WTC11 (cell line): ENCODE measurements at regions not wholly inside any gene's neighbourhood (a gene's known extent, or its start where the extent isn't known, plus 50 kb on each side); places are given as distances from the start of the nearest gene placed in this dataset.

Experiments used
- ATF3 ChIP-seq: sonication (generic); formaldehyde crosslinking; conservative IDR thresholded peaks from 2 replicates; pipeline ENCODE4 v1.8.1; 2022; ENCODE audit warnings: mild to moderate bottlenecking, missing genetic modification reagents
- ATF6 ChIP-seq: sonication (generic); formaldehyde crosslinking; IDR thresholded peaks from 2 replicates; pipeline ENCODE4 v1.8.1; 2023; ENCODE audit warnings: mild to moderate bottlenecking, missing genetic modification reagents
- CTCF ChIP-seq: fragments of 200-600 bp; IDR thresholded peaks from 2 replicates; pipeline ENCODE4 v1.8.0; 2022; ENCODE audit warnings: antibody characterized with exemption
- GTF2I ChIP-seq: fragments of 250-450 bp; sonication (Bioruptor Pico); conservative IDR thresholded peaks from 2 replicates; pipeline ENCODE4 v1.4.0; 2021; ENCODE audit warnings: mild to moderate bottlenecking
- HMGXB4 ChIP-seq: sonication (generic); formaldehyde crosslinking; IDR thresholded peaks from 2 replicates; pipeline ENCODE4 v1.8.1; 2023; ENCODE audit warnings: mild to moderate bottlenecking, moderate library complexity, missing genetic modification reagents
- KAT7 ChIP-seq: sonication (generic); formaldehyde crosslinking; IDR thresholded peaks from 2 replicates; pipeline ENCODE4 v1.8.1; 2023; ENCODE audit warnings: missing genetic modification reagents, mild to moderate bottlenecking, borderline replicate concordance
- MAX ChIP-seq: sonication (generic); formaldehyde crosslinking; IDR thresholded peaks from 2 replicates; pipeline ENCODE4 v1.8.0; 2022; ENCODE audit warnings: mild to moderate bottlenecking, missing genetic modification reagents
- MLX ChIP-seq: sonication (generic); formaldehyde crosslinking; IDR thresholded peaks from 2 replicates; pipeline ENCODE4 v1.8.1; 2023; ENCODE audit warnings: mild to moderate bottlenecking, missing genetic modification reagents, moderate library complexity
- NR2C2 ChIP-seq: sonication (generic); formaldehyde crosslinking; IDR thresholded peaks from 2 replicates; pipeline ENCODE4 v1.8.0; 2022; ENCODE audit warnings: mild to moderate bottlenecking, missing genetic modification reagents
- SMAD3 ChIP-seq: sonication (generic); formaldehyde crosslinking; IDR thresholded peaks from 2 replicates; pipeline ENCODE4 v1.8.0; 2022; ENCODE audit warnings: missing genetic modification reagents, mild to moderate bottlenecking, borderline replicate concordance
- SMAD4 ChIP-seq: sonication (generic); formaldehyde crosslinking; IDR thresholded peaks from 2 replicates; pipeline ENCODE4 v1.8.0; 2022; ENCODE audit warnings: mild to moderate bottlenecking, missing genetic modification reagents
- SP1 ChIP-seq: sonication (generic); formaldehyde crosslinking; conservative IDR thresholded peaks from 2 replicates; pipeline ENCODE4 v1.8.1; 2022; ENCODE audit warnings: missing genetic modification reagents
- ZBTB21 ChIP-seq: sonication (generic); formaldehyde crosslinking; IDR thresholded peaks from 2 replicates; pipeline ENCODE4 v1.8.1; 2023; ENCODE audit warnings: mild to moderate bottlenecking, missing genetic modification reagents, borderline replicate concordance
- ZSCAN18 ChIP-seq: fragments of 250-450 bp; sonication (Bioruptor Pico); IDR thresholded peaks from 2 replicates; pipeline ENCODE4 v2.1.2; 2022; ENCODE audit warnings: mild to moderate bottlenecking, moderate library complexity

GRCh38 chr2:53442783-53443182 is 324.8 kb upstream of the CHAC2 start:
- TF ChIP-seq GTF2I (CRISPR knock-in tag) = no peak
- TF ChIP-seq NR2C2 (CRISPR knock-in tag) = no peak
- TF ChIP-seq MAX (CRISPR knock-in tag) = no peak
- TF ChIP-seq SMAD3 (CRISPR knock-in tag) = no peak
- TF ChIP-seq HMGXB4 (CRISPR knock-in tag) = no peak
- TF ChIP-seq CTCF = no peak
- no peak for TF ChIP-seq SP1
- no peak for TF ChIP-seq ATF3 (CRISPR knock-in tag)
- TF ChIP-seq SMAD4 = no peak
- TF ChIP-seq ATF6 (CRISPR knock-in tag) = no peak
- no peak for TF ChIP-seq ZBTB21 (CRISPR knock-in tag)
- TF ChIP-seq MLX (CRISPR knock-in tag) = no peak
- no peak for TF ChIP-seq KAT7 (CRISPR knock-in tag)
- no peak for TF ChIP-seq ZSCAN18 (CRISPR knock-in tag)
